BJ (cell line): ENCODE measurements at regions not wholly inside any gene's neighbourhood (a gene's known extent, or its start where the extent isn't known, plus 50 kb on each side); places are given as distances from the start of the nearest gene placed in this dataset.

Experiments
- CTCF ChIA-PET: fragments of 350-600 bp; formaldehyde crosslinking; extraction: SDS; loops from one replicate; lab custom pipeline; 2021; ENCODE audit warnings: antibody characterized with exemption, inconsistent platforms; lab: Yijun Ruan, JAX
- POLR2A ChIA-PET: fragments of 300-600 bp; sonication (Branson Sonifier 250); formaldehyde crosslinking; extraction: SDS; loops from one replicate; lab custom pipeline; 2021; ENCODE audit warnings: antibody characterized with exemption; lab: Charles Lee
- DNase-seq: peaks from one replicate; pipeline ENCODE4 v3.0.0-alpha.2; 2011; ENCODE audit warnings: low read depth
- H3K27me3 ChIP-seq: 2 replicates; pipeline ENCODE4 v1.6.0; 2011; ENCODE audit warnings: low read length; ENCODE audit not compliant: control insufficient read depth, insufficient read depth
- H3K36me3 ChIP-seq: 2 replicates; pipeline ENCODE4 v1.5.1; 2011; ENCODE audit warnings: low read length; ENCODE audit not compliant: control insufficient read depth, insufficient read depth
- H3K4me3 ChIP-seq: 2 replicates; pipeline ENCODE4 v1.5.1; 2011; ENCODE audit warnings: low read depth, mild to moderate bottlenecking, control low read depth, low read length
- TF ChIP-seq, protein P1 (sequence below): IDR thresholded peaks from 2 replicates; pipeline ENCODE4 v1.5.1; 2011; ENCODE audit warnings: low read depth, mild to moderate bottlenecking, control low read depth, inconsistent platforms, low read length, moderate library complexity; ENCODE audit not compliant: insufficient read depth

DNA sequence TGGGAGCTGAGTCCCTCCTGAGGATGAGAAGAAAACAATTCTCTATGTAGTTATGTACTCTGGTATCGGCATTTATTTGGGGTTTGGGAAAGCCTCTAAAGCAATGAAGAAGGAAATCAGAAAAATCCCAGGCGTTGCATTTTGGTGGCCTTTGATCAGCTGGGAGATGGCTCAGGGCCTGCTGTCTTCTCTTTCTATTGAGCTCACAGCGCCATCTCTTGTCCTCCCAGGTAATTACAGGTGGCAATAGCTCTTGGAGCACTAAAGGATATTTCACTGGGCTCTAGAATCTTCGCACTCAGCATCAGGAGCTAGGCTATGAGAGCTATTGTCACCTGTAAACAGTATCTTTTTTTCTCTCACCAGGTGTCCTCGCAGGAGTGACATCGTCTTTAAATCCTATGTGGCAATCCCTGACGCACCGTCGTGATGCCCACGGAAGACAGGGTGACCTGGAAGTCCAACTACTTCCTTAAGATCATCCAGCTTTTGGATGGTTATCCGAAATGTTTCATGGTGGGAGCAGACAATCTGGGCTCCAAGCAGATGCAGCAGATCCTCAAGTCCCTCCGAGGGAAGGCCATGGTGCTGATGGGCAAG lies 76.1 kb upstream of the PMAIP1 start:
- ChIA-PET CTCF (interaction anchor here (0.6 to 6.5 kb wide), 52 partner anchors 9 to 1055 kb away, joined by 3 to 100 read pairs (median 6); partner anchors contain the start of genes CCBE1 and CPLX4), POLR2A (interaction anchor here (0.6 to 1.2 kb wide), 3 partner anchors 79 to 127 kb away, joined by 3 read pairs; partner anchors contain the start of gene CCBE1)
- Histone ChIP-seq H3K4me3 (no peak overlapping the region), H3K36me3 (no peaks in the 10 kb centered on the region), H3K27me3 (no peaks in the 10 kb centered on the region)
- no peak for DNase-seq
- TF ChIP-seq, protein P1, sequence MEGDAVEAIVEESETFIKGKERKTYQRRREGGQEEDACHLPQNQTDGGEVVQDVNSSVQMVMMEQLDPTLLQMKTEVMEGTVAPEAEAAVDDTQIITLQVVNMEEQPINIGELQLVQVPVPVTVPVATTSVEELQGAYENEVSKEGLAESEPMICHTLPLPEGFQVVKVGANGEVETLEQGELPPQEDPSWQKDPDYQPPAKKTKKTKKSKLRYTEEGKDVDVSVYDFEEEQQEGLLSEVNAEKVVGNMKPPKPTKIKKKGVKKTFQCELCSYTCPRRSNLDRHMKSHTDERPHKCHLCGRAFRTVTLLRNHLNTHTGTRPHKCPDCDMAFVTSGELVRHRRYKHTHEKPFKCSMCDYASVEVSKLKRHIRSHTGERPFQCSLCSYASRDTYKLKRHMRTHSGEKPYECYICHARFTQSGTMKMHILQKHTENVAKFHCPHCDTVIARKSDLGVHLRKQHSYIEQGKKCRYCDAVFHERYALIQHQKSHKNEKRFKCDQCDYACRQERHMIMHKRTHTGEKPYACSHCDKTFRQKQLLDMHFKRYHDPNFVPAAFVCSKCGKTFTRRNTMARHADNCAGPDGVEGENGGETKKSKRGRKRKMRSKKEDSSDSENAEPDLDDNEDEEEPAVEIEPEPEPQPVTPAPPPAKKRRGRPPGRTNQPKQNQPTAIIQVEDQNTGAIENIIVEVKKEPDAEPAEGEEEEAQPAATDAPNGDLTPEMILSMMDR, result peak; percentile 85

- Histone ChIP-seq H3K27me3 (no peaks in the 10 kb centered on the region), H3K4me3 (no peak overlapping the region), H3K36me3 (no peaks in the 10 kb centered on the region)
- ChIA-PET CTCF (interaction anchor here (0.6 to 6.5 kb wide), 53 partner anchors 8 to 1054 kb away, joined by 3 to 100 read pairs (median 6); partner anchors contain the start of gene CCBE1), POLR2A (interaction anchor here (0.6 to 1.2 kb wide), 4 partner anchors 78 to 192 kb away, joined by 3 read pairs; partner anchors contain the start of gene CCBE1)
- DNase-seq, result no peak
- TF ChIP-seq, protein P1, result no peak
Measured at GRCh38 chr18:59822612-59823550, 76.9 kb upstream of the PMAIP1 start.

GRCh38 chr18:59821983-59822382 lies 77.8 kb upstream of the PMAIP1 start:
- Histone ChIP-seq H3K27me3 (no peaks in the 10 kb centered on the region), H3K36me3 (no peaks in the 10 kb centered on the region), H3K4me3 (no peak overlapping the region)
- ChIA-PET POLR2A (no interaction called here), CTCF (interaction anchor here (0.8 to 6.5 kb wide), 20 partner anchors 14 to 573 kb away, joined by 3 to 100 read pairs (median 14); partner anchors contain the start of gene CCBE1)
- TF ChIP-seq, protein P1, result no peak
- no peak for DNase-seq

- Histone ChIP-seq H3K27me3 (no peaks in the 10 kb centered on the region), H3K4me3 (no peak overlapping the region), H3K36me3 (no peaks in the 10 kb centered on the region)
- DNase-seq, result no peak
- ChIA-PET POLR2A (no interaction called here), CTCF (interaction anchor here (1.0 to 6.5 kb wide), 6 partner anchors 24 to 571 kb away, joined by 3 to 100 read pairs (median 58); partner anchors contain the start of gene CCBE1)
- TF ChIP-seq, protein P1, result no peak
Measured at GRCh38 chr18:59820663-59821062, 79.1 kb upstream of the PMAIP1 start.
